K562 (cell line): ENCODE measurements at regions not wholly inside any gene's neighbourhood (a gene's known extent, or its start where the extent isn't known, plus 50 kb on each side); places are given as distances from the start of the nearest gene placed in this dataset.

Experiments
- ATAC-seq: fragments of 200-7000 bp; cut with Tn5 transposase; 3 replicates; pipeline ENCODE4 v1.9.1; 2020; ENCODE audit warnings: moderate library complexity
- BruUV-seq: library from RNA; stranded (reverse); fragments of 400-500 nt; replicated peaks from 2 replicates; lab custom pipeline; 2021; lab: Mats Ljungman, UMichigan
- CTCF ChIA-PET: fragments of 300-600 bp; formaldehyde crosslinking; extraction: SDS; loops from one replicate; lab custom pipeline; 2021; ENCODE audit warnings: low intra/inter-chr PET ratio; lab: Yijun Ruan, JAX
- POLR2A ChIA-PET: fragments of 300-600, 350-650 bp; sonication (Branson Sonifier 250); formaldehyde crosslinking; extraction: SDS; loops from one replicate; lab custom pipeline; 2021; ENCODE audit warnings: antibody characterized with exemption, inconsistent platforms; lab: Yijun Ruan, JAX
- DNase-seq, 4 experiments: peaks; one replicate each; pipeline versions ENCODE4 v3.0.0 to v3.0.0-alpha.2; 2011 to 2018; ENCODE audit warnings: low spot score in 3 of 4, mixed read lengths in 3 of 4; ENCODE audit errors: extremely low read depth in 1 of 4
- FAIRE-seq: peaks from 2 replicates; lab custom pipeline; 2011; peaks lifted over from hg19 to GRCh38; lab: Jason Lieb, UNC
- H2AFZ ChIP-seq: 2 replicates; pipeline ENCODE4 v1.6.0; 2011; ENCODE audit warnings: low read depth, low read length, control low read depth, inconsistent platforms
- H3K27ac ChIP-seq: fragments of 200-600 bp; 3 replicates; pipeline ENCODE4 v1.8.0; 2011; ENCODE audit warnings: low read depth, mild to moderate bottlenecking, control low read depth, inconsistent platforms, low read length, moderate library complexity, mixed read lengths; ENCODE audit errors: extremely low read depth
- H3K27me3 ChIP-seq, 2 experiments: fragments of 300-600 bp in 1 of 2; 2 replicates in 1 of 2; 3 replicates in 1 of 2; pipeline versions ENCODE4 v1.6.0 to v1.8.0; 2011; ENCODE audit warnings: inconsistent platforms in 2 of 2, low read length in 2 of 2, mild to moderate bottlenecking in 1 of 2, mixed read lengths in 1 of 2, moderate library complexity in 1 of 2; ENCODE audit not compliant: control insufficient read depth in 2 of 2, insufficient read depth in 2 of 2
- H3K36me3 ChIP-seq: fragments of 300-600 bp; 3 replicates; pipeline ENCODE4 v1.8.0; 2011; ENCODE audit warnings: mild to moderate bottlenecking, low read length, inconsistent platforms; ENCODE audit not compliant: control insufficient read depth, insufficient read depth
- H3K4me1 ChIP-seq, 2 experiments: fragments of 200-600 bp in 1 of 2; replicated peaks in 1 of 2; 2 replicates in 1 of 2; 3 replicates in 1 of 2; pipeline versions ENCODE4 v1.5.1 to v1.8.0; 2011; ENCODE audit warnings: inconsistent platforms in 2 of 2, low read length in 2 of 2, mild to moderate bottlenecking in 1 of 2, mixed read lengths in 1 of 2, moderate library complexity in 1 of 2; ENCODE audit not compliant: control insufficient read depth in 2 of 2, insufficient read depth in 2 of 2
- H3K4me2 ChIP-seq: 2 replicates; pipeline ENCODE4 v1.6.1; 2011; ENCODE audit warnings: low read length, control low read depth, inconsistent platforms, mixed read lengths; ENCODE audit not compliant: insufficient read depth
- H3K4me3 ChIP-seq: fragments of 200-600 bp; sonication (generic), shearing (Covaris generic); 2 replicates; pipeline ENCODE4 v1.5.1; 2016; ENCODE audit warnings: control low read depth, inconsistent platforms
- H3K79me2 ChIP-seq: fragments of 200-600 bp; 3 replicates; pipeline ENCODE4 v1.8.0; 2011; ENCODE audit warnings: low read length, inconsistent platforms; ENCODE audit not compliant: control insufficient read depth, insufficient read depth
- H3K9ac ChIP-seq, 2 experiments: 2 replicates each; pipeline versions ENCODE4 v1.6.0 to v1.6.1; 2011; ENCODE audit warnings: low read depth in 2 of 2, low read length in 2 of 2, control low read depth in 1 of 2, inconsistent platforms in 1 of 2, mild to moderate bottlenecking in 1 of 2, mixed read lengths in 1 of 2; ENCODE audit not compliant: insufficient read depth in 1 of 2
- H3K9me1 ChIP-seq: one replicate; pipeline ENCODE4 v1.6.0; 2011; ENCODE audit warnings: inconsistent platforms, mild to moderate bottlenecking, low read length, moderate library complexity; ENCODE audit not compliant: control insufficient read depth, insufficient read depth
- H3K9me3 ChIP-seq: replicated peaks from 2 replicates; pipeline ENCODE4 v1.5.1; 2011; ENCODE audit warnings: low read depth, low read length, inconsistent platforms; ENCODE audit not compliant: control insufficient read depth, insufficient read depth
- H4K20me1 ChIP-seq: replicated peaks from 2 replicates; pipeline ENCODE4 v1.6.1; 2011; ENCODE audit warnings: low read length, inconsistent platforms, mixed read lengths; ENCODE audit not compliant: control insufficient read depth, insufficient read depth
- ARID2 ChIP-seq: fragments of 450-650 bp; IDR thresholded peaks from 2 replicates; pipeline ENCODE4 v1.6.1; 2017; ENCODE audit warnings: antibody characterized with exemption, mild to moderate bottlenecking
- CBFA2T3 ChIP-seq: fragments of 450-650 bp; IDR thresholded peaks from 2 replicates; pipeline ENCODE4 v1.6.1; 2017
- CBX1 ChIP-seq: sonication (generic); IDR thresholded peaks from 2 replicates; pipeline ENCODE4 v1.6.1; 2016; ENCODE audit warnings: antibody characterized with exemption, low read depth, mild to moderate bottlenecking
- CBX3 ChIP-seq, 2 experiments: IDR thresholded peaks; 1 replicate in 1 of 2; 2 replicates in 1 of 2; pipeline ENCODE4 v1.6.1; 2012; ENCODE audit warnings: inconsistent platforms in 2 of 2, low read length in 2 of 2, borderline replicate concordance in 1 of 2, control low read depth in 1 of 2
- CBX5 ChIP-seq: IDR thresholded peaks from 2 replicates; pipeline ENCODE4 v1.6.1; 2014; ENCODE audit warnings: low read depth, borderline replicate concordance
- CTBP1 ChIP-seq: fragments of 450-650 bp; IDR thresholded peaks from 2 replicates; pipeline ENCODE4 v1.6.1; 2016; ENCODE audit warnings: borderline replicate concordance
- ELF2 ChIP-seq: fragments of 250-450 bp; sonication (Bioruptor Pico); IDR thresholded peaks from 2 replicates; pipeline ENCODE4 v1.5.0; 2021; ENCODE audit warnings: mild to moderate bottlenecking
- MCM5 ChIP-seq: fragments of 450-650 bp; IDR thresholded peaks from 2 replicates; pipeline ENCODE4 v1.6.1; 2016; ENCODE audit warnings: low read depth
- OTX1 ChIP-seq: fragments of 450-650 bp; formaldehyde crosslinking; IDR thresholded peaks from 2 replicates; pipeline ENCODE4 v1.4.0; 2022; ENCODE audit warnings: mild to moderate bottlenecking
- WGBS: fragments of 100-300 bp; shearing (Covaris generic); methylation state at CpG from one replicate; pipeline ENCODE4 v1.1.6; 2016; ENCODE audit warnings: low coverage, mixed read lengths; ENCODE audit not compliant: insufficient coverage; ENCODE audit errors: missing lambda C conversion rate; 5-methylcytosine and 5-hydroxymethylcytosine counted together
- in situ Hi-C: fragments of 300-500 bp; cut with MboI; formaldehyde crosslinking; loops from 4 replicates; pipeline ENCODE4 v1.15.0; 2018; ENCODE audit warnings: inconsistent platforms, mixed read lengths
- intact Hi-C: fragments of 100-400 bp; cut with micrococcal nuclease; formaldehyde crosslinking; loops from 2 replicates; pipeline ENCODE4 v1.14.2; 2022

- Histone ChIP-seq H3K9me1 (no peaks in the 10 kb centered on the region), H3K4me2 (no peak overlapping the region), H3K9me3 (peaks cover 7% of the 10 kb centered on the region; the same call in 1 of the 2 replicates), H2AFZ (no peak overlapping the region), H4K20me1 (no peaks in the 10 kb centered on the region), H3K27ac (no peak overlapping the region), H3K9ac (no peak overlapping the region), H3K4me1 (no peaks in the 10 kb centered on the region), H3K27me3 (no peaks in the 10 kb centered on the region), H3K79me2 (no peaks in the 10 kb centered on the region), H3K36me3 (no peaks in the 10 kb centered on the region), H3K4me3 (no peak overlapping the region)
- BruUV-seq = no TSS peak
- intact Hi-C loops (no loop called here), in situ Hi-C loops (no loop called here)
- POLR2A ChIA-PET = interaction anchor here (0.7 kb wide), 1 partner anchor 22 kb away, joined by 3 read pairs; no protein-coding TSS in a partner anchor
- DNase-seq (peak in 1 of 4 experiments; percentile 12), FAIRE-seq (no peak), ATAC-seq (no peak)
- WGBS = 2% methylated on average over 3 of the region's 3 CpGs
- CTCF ChIA-PET = no interaction called here
- TF ChIP-seq CBX3 (IDR thresholded peaks at IDR 0.05; ENCODE audit: borderline replicate concordance in 1 of 2, low read length in 2 of 2) (peak in 1 of 2 experiments; percentile 71; a peak in 2 of 3 replicates), CBFA2T3 (no peak), ARID2 (no peak), OTX1 (CRISPR knock-in tag) (no peak), CBX1 (0 out of 2 replicates have a peak, but pooled peaks have one; percentile 28), CBX5 (peak; percentile 88), MCM5 (no peak), ELF2 (CRISPR knock-in tag) (peak; percentile 89), CTBP1 (no peak)
Measured at GRCh38 chr1:29563092-29563491, 326.8 kb downstream of the PTPRU start.
